Cerebellar cortex (tissue), 1 donor: ENCODE measurements at regions not wholly inside any gene's neighbourhood (a gene's known extent, or its start where the extent isn't known, plus 50 kb on each side); places are given as distances from the start of the nearest gene placed in this dataset.
A peak's percentile ranks its signal among the peaks of the same experiment; 100 is the strongest.

Experiments
- DNase-seq: peaks from one replicate; pipeline ENCODE4 v3.0.0-alpha.2; 2015; ENCODE audit warnings: low spot score

GRCh38 chr20:40738976-40739375 lies 49.9 kb upstream of the MAFB start:
- no peak for DNase-seq

- DNase-seq: peak; percentile 64
Observed at GRCh38 chr20:40739841-40740240, 50.8 kb upstream of the MAFB start.

- DNase-seq: peak; percentile 22
Observed at GRCh38 chr20:40741507-40742106, 52.6 kb upstream of the MAFB start.

DNA sequence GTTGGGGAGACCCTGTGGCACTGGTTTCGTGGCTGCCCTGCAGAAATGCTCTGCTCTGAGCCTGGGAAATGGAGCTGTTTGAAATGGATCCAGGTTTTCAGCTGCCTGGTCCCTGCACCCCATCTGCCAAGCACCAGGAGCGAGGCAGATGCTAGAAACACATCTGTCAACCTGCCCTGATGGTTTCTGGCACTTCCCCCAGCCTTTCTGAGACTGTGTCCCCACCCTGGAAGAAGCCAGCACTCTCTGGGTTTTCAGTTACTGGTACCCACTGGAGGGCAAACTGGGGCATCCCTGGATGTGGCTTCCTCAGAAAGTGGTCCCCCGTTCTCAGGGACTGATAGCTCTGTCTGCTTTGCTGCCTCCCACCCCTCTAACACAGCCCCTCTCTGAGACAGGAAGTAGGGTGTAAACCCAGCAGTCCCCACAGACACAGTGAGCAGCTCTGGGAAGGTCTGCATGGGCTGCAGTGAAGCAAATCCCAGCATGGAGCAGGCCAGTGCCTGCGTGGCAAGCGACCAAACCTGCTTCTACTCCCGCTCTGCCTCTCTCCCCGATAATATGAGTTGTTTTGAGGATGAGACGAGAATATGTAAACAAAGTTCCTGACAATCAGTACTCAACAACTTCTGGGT lies 54.2 kb upstream of the MAFB start:
- no peak for DNase-seq

- peak; percentile 28 for DNase-seq
Observed at GRCh38 chr20:40744072-40744817, 55.2 kb upstream of the MAFB start.

- peak; percentile 28 for DNase-seq
Observed at GRCh38 chr20:40744818-40745175, 55.8 kb upstream of the MAFB start.

DNA sequence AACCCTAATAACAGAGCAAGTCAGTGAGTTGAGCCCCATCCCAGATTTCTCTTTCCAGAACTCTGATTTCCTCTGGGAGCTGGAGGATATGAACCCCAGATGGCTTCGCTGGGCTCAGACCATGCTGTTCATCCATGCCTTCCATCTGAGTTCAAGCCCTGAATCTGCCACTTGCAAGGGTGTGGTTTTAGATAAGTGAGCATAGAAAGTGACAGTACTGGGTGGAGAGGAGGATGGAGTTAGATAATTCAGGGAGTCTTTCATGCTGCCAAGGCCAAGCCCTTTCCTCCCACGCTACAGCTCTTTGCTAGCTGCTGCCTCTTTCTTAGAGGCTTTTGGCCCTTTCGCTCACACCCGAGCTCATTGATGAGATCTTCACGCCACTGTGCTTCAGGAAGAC lies 57.2 kb upstream of the MAFB start:
- DNase-seq: no peak

- DNase-seq: no peak
Observed at GRCh38 chr20:40748182-40748581, 59.1 kb upstream of the MAFB start.

DNA sequence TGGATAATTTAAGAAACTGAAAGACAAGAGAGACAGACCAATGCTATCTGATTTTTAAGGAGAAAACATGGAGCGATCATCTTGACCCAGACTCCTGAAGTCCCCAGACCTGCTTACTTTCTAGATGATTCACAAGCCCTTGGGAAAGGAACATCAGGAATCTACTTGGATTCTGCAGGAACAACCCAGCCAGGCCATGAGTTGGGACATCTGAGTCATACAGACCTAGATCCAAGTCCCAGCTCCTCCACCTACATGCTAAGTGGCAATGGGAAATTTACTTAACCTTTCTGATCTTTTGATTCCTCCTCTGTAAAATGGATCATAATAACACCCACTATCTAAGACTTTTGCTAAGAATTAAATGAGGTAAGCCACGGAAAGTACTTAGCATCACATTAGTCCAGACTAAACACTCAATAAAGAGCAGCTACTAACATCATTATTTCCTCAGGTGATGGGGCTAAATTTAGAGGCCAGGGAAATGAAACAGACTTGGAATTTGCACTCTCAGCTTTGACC lies 61.0 kb upstream of the MAFB start:
- DNase-seq: no peak

DNA sequence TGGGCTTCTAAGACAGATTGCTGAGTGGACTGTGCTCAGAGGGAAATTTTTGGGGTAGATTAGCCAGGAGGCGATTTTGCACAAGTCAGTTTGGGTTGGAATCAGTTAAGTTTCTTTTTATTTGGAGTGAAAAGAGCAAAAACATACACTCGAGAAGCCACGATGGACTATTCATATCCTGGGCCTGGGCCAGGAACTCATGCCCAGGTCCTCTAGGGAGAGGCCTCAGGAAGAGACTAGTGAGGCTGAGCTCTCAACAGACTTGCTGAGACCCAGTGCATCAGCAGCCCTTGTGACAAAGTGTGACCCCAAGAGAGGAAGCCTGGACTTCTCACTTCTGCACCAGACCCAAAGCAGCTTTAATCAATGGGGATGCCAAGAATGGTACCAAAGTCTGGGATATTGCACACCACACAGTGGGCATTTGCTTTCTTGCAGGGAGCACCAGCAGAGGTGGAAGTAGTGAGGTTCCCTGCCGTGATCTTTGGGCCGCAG lies 61.6 kb upstream of the MAFB start:
- DNase-seq: no peak

DNA sequence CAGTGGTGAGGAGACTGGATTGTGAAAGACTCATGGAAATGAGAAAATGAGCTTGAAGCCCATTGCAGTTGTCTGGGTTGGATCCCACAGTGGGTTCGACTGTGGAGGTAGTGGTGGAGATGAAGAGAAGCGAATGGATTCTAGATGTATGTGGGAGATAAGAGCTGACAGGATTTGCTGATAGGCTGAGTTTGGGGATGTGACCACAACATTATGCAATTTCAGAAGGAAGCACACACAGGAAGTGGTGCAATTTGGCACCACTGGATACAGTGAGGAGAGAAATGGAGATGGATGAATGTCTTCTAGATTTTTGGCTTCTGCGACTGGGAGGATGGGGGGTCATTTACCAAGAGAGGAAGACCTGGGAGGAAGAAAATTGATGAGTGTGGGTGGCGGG lies 64.4 kb upstream of the MAFB start:
- no peak for DNase-seq

DNA sequence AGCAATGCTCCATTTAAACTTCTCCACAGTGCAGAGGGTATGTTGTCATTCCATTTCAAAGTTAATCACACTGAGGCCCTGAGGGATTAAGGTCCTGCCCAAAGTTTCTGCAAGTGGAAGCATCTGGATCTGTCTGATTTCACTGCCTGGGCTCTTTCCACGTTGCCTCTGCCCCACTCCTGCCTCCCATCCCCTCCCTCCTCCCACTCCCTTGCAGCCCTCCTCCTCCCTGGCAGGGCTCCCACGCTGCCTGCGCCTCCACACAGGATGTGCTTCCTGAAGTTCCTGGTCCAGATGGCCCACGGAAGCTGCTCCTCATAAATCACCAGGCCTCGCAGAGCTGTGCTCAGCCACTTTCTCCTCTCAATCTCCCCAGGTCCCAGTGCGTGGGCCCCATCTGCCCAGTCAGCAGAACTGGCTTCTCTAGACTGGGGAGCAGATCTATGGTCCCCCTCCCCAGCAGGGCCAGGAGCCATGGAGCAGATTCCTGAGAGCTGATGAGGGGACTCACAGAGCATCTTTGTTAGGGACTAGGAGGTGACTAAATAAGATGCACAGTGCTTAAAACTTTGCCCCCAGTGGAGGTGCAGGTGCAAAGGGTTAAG lies 65.4 kb upstream of the MAFB start:
- DNase-seq: no peak

DNA sequence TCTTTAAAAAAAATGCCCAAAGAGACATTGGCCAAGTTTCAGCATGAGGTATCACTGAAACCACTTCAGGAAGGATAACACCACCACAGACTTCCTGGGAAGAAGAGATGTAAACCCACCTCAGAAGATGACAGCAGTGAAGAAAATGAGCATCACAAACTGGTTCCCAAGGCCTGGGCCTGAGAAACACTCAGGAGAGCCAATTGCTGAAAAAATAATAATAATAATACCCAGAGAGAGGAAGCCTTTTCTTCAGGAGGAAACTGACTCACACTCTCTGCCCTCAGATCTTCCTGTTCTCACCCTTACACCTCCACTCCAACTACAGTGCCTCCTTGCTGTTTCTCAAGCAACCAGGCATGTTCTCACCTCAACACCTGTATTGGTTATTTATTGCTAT lies 68.1 kb upstream of the MAFB start:
- no peak for DNase-seq

GRCh38 chr20:40758790-40759189 lies 69.8 kb upstream of the MAFB start:
- DNase-seq: no peak

- no peak for DNase-seq
Observed at GRCh38 chr20:40760399-40760798, 71.4 kb upstream of the MAFB start.

DNA sequence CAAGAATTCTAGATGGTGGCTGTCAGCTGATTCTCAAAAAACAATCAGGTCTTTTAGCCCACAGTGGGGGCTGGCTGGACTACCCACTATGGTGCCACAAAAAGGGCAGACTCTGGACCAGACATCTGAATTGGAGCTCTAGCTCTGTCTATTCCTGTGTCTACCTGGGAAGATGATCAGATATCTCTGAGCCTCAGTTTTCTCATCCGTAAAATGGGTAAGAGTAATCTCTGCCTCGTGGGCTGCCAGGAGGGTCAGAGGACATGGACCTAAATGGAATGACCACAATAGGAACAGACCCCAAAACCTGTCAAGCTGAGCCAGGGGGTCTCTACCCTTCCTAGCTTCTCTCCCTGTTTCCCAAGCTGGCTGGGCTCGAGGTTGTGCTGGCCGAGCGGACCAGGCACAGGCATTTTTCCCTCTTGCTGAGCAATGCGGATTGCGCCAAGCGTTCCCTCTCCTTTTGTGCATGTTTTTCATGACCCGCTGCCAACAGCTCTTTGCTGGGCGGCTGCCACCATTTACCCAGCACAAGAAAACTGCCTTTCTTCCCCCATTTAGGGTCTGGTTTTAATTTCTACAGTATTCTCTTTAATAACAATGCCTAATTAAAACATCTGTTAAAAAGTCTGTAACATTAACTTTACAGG lies 74.7 kb upstream of the MAFB start:
- DNase-seq: peak; percentile 50

- no peak for DNase-seq
Observed at GRCh38 chr20:40765814-40766480, 76.9 kb upstream of the MAFB start.

DNA sequence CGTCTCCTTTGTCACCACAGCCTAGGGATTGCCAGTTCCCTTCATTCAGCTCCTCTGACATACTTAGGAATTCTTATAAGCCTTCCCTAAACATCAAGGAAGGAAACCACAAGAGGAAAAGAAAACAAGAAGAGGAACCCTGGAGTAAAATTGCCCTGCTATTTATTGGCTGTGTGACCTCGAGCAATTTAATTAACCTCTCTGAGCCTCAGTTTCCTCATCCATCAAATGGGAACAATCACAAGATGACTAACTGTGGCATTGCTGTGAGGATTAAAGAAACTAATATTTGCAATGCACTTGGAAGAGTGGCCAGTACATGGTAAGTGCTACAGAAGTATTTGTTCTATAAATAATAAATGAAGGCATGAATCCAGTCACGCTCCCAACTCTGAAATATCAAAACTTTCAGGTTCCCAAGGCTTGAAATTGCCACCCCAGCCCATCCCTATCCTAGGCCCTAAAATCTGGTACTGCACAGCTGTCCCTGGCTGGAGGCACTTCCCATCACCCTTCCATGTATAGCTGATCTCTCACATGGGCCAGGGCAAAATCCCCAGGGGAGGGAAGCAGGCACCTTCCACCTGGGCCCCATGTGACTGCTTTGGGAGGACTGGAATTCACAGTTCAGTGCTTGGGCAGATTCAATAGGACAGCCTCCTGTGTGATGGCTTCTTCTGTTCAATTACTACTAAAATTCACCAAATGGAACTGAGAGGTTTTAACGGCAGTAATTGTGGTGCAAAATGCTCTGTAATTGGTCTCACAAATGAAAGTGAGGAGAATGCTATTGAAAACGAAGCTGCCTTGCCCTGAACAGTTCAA lies 78.0 kb upstream of the MAFB start:
- no peak for DNase-seq

GRCh38 chr20:40767615-40767924 lies 78.5 kb upstream of the MAFB start:
- DNase-seq: no peak

GRCh38 chr20:40768105-40768504 lies 79.1 kb upstream of the MAFB start:
- no peak for DNase-seq
